Adrenal gland (tissue), 5 donors: ENCODE measurements at regions not wholly inside any gene's neighbourhood (a gene's known extent, or its start where the extent isn't known, plus 50 kb on each side); places are given as distances from the start of the nearest gene placed in this dataset.

ENCODE experiments used
- CTCF ChIP-seq, 6 experiments: fragments of 450-650 bp in 4 of 6; fragments of 200-600 bp in 2 of 6; sonication (generic) in 1 of 6; IDR thresholded peaks; 1 replicate in 5 of 6; 2 replicates in 1 of 6; pipeline versions ENCODE4 v1.5.1 to v1.8.0; 2016 to 2021; ENCODE audit warnings: antibody characterized with exemption in 6 of 6, mild to moderate bottlenecking in 2 of 6, moderate library complexity in 1 of 6
- POLR2A ChIP-seq, 2 donors: fragments of 450-650 bp; IDR thresholded peaks; one replicate each; pipeline ENCODE4 v1.6.1; 2017; ENCODE audit warnings: antibody characterized with exemption in 2 of 2, mild to moderate bottlenecking in 2 of 2, moderate library complexity in 1 of 2
- donor health status: DM: no; HTN: no; CAD: no.

- TF ChIP-seq POLR2A (IDR thresholded peaks at IDR 0.05) (no peak), CTCF (IDR thresholded peaks at IDR 0.05) (no peak)
Observed at GRCh38 chr4:155444721-155445120, 68.0 kb upstream of the MAP9 start.
